RWPE2 (cell line): ENCODE measurements at regions not wholly inside any gene's neighbourhood (a gene's known extent, or its start where the extent isn't known, plus 50 kb on each side); places are given as distances from the start of the nearest gene placed in this dataset.

Experiments used
- ATAC-seq: fragments of 200-7000 bp; cut with Tn5 transposase; 3 replicates; pipeline ENCODE4 v1.9.1; 2021; ENCODE audit warnings: low read depth
- DNase-seq: peaks from one replicate; pipeline ENCODE4 v3.0.0-alpha.2; 2020; ENCODE audit warnings: low spot score
- H3K27ac ChIP-seq: fragments of 450-650 bp; 2 replicates; pipeline ENCODE4 v1.5.1; 2017; ENCODE audit warnings: mild to moderate bottlenecking; ENCODE audit not compliant: poor library complexity, severe bottlenecking
- H3K27me3 ChIP-seq: fragments of 250-450 bp; sonication (Bioruptor Pico); 2 replicates; pipeline ENCODE4 v1.5.1; 2021; ENCODE audit warnings: mild to moderate bottlenecking, moderate library complexity; ENCODE audit not compliant: insufficient read depth, poor library complexity, severe bottlenecking
- H3K36me3 ChIP-seq: fragments of 250-450 bp; sonication (Bioruptor Pico); 2 replicates; pipeline ENCODE4 v1.5.1; 2020; ENCODE audit warnings: low read depth, mild to moderate bottlenecking, moderate library complexity
- H3K4me1 ChIP-seq: fragments of 250-450 bp; sonication (Bioruptor Pico); 2 replicates; pipeline ENCODE4 v1.5.1; 2021; ENCODE audit warnings: mild to moderate bottlenecking, moderate library complexity; ENCODE audit not compliant: insufficient read depth, poor library complexity, severe bottlenecking
- H3K4me3 ChIP-seq: fragments of 250-450 bp; sonication (Bioruptor Pico); 2 replicates; pipeline ENCODE4 v1.5.1; 2021; ENCODE audit warnings: mild to moderate bottlenecking, moderate library complexity; ENCODE audit not compliant: severe bottlenecking
- H3K9me3 ChIP-seq: fragments of 250-450 bp; sonication (Bioruptor Pico); 2 replicates; pipeline ENCODE4 v1.5.1; 2021; ENCODE audit warnings: mild to moderate bottlenecking, moderate library complexity; ENCODE audit not compliant: severe bottlenecking
- CTCF ChIP-seq: fragments of 450-650 bp; IDR thresholded peaks from one replicate; pipeline ENCODE4 v1.5.1; 2017; ENCODE audit warnings: mild to moderate bottlenecking, moderate library complexity; ENCODE audit not compliant: poor library complexity, severe bottlenecking

GRCh38 chr4:126168484-126168883 is 853.7 kb downstream of the FAT4 start:
- no peaks in the 10 kb centered on the region for H3K4me1 ChIP-seq
- H3K27ac ChIP-seq = no peak overlapping the region
- no peak for TF ChIP-seq CTCF
- H3K36me3 ChIP-seq = no peaks in the 10 kb centered on the region
- ATAC-seq = no peak
- H3K9me3 ChIP-seq = no peaks in the 10 kb centered on the region
- no peak for DNase-seq
- peaks cover 3% of the 10 kb centered on the region for H3K27me3 ChIP-seq
- no peak overlapping the region for H3K4me3 ChIP-seq

GRCh38 chr4:126172126-126172525 is 857.4 kb downstream of the FAT4 start:
- TF ChIP-seq CTCF = no peak
- ATAC-seq = no peak
- no peaks in the 10 kb centered on the region for H3K36me3 ChIP-seq

GRCh38 chr4:126174627-126175026 is 859.9 kb downstream of the FAT4 start:
- Histone ChIP-seq H3K36me3 (no peaks in the 10 kb centered on the region), H3K27ac (no peak overlapping the region), H3K27me3 (no peaks in the 10 kb centered on the region), H3K4me3 (no peak overlapping the region), H3K9me3 (no peaks in the 10 kb centered on the region), H3K4me1 (no peaks in the 10 kb centered on the region)
- DNase-seq = no peak
- ATAC-seq = no peak
- no peak for TF ChIP-seq CTCF

More at GRCh38 chr4:126172126-126172525, 857.4 kb downstream of the FAT4 start:
- Histone ChIP-seq H3K27me3 (no peaks in the 10 kb centered on the region), H3K4me3 (no peak overlapping the region), H3K27ac (no peak overlapping the region), H3K9me3 (no peaks in the 10 kb centered on the region), H3K4me1 (no peaks in the 10 kb centered on the region)
- DNase-seq = no peak

- no peaks in the 10 kb centered on the region for H3K4me1 ChIP-seq
- H3K9me3 ChIP-seq = no peaks in the 10 kb centered on the region
- no peak for ATAC-seq
- H3K27me3 ChIP-seq = no peaks in the 10 kb centered on the region
- no peak overlapping the region for H3K4me3 ChIP-seq
- TF ChIP-seq CTCF = no peak
- H3K27ac ChIP-seq = no peak overlapping the region
- no peak for DNase-seq
- H3K36me3 ChIP-seq = no peaks in the 10 kb centered on the region
Measured at GRCh38 chr4:126180642-126181041, 865.9 kb downstream of the FAT4 start.

- ATAC-seq = no peak
- DNase-seq = no peak
- H3K36me3 ChIP-seq = no peaks in the 10 kb centered on the region
- no peak overlapping the region for H3K4me3 ChIP-seq
- no peaks in the 10 kb centered on the region for H3K27me3 ChIP-seq
- no peaks in the 10 kb centered on the region for H3K9me3 ChIP-seq
- H3K27ac ChIP-seq = no peak overlapping the region
- no peaks in the 10 kb centered on the region for H3K4me1 ChIP-seq
- TF ChIP-seq CTCF = no peak
Measured at GRCh38 chr4:126182336-126182735, 867.6 kb downstream of the FAT4 start.
